Subcutaneous abdominal adipose tissue (tissue), 5 donors: ENCODE measurements at regions not wholly inside any gene's neighbourhood (a gene's known extent, or its start where the extent isn't known, plus 50 kb on each side); places are given as distances from the start of the nearest gene placed in this dataset.

Experiments
- H3K27ac ChIP-seq: one replicate; pipeline ENCODE4 v1.7.0; 2013; ENCODE audit warnings: low read depth, mild to moderate bottlenecking, inconsistent platforms, low read length, moderate library complexity
- H3K27me3 ChIP-seq, 5 donors: one replicate each; pipeline ENCODE4 v1.7.0; 2013; ENCODE audit warnings: low read length in 5 of 5, inconsistent platforms in 1 of 5; ENCODE audit not compliant: control insufficient read depth in 5 of 5, insufficient read depth in 4 of 5
- H3K36me3 ChIP-seq, 5 donors: one replicate each; pipeline ENCODE4 v1.7.0; 2013; ENCODE audit warnings: low read length in 5 of 5; ENCODE audit not compliant: control insufficient read depth in 5 of 5, insufficient read depth in 5 of 5
- H3K4me1 ChIP-seq, 5 donors: one replicate each; pipeline ENCODE4 v1.7.0; 2013; ENCODE audit warnings: low read length in 5 of 5, mild to moderate bottlenecking in 3 of 5, moderate library complexity in 1 of 5; ENCODE audit not compliant: control insufficient read depth in 5 of 5, insufficient read depth in 5 of 5
- H3K4me3 ChIP-seq, 5 donors: one replicate each; pipeline ENCODE4 v1.7.0; 2013; ENCODE audit warnings: low read length in 5 of 5, low read depth in 1 of 5
- H3K9ac ChIP-seq, 5 donors: one replicate each; pipeline ENCODE4 v1.7.0; 2013; ENCODE audit warnings: low read length in 5 of 5, mild to moderate bottlenecking in 4 of 5, moderate library complexity in 3 of 5
- H3K9me3 ChIP-seq, 5 donors: one replicate each; pipeline ENCODE4 v1.7.0; 2013; ENCODE audit warnings: low read length in 5 of 5; ENCODE audit not compliant: control insufficient read depth in 5 of 5
- donor health status: healthy.
- donor health status: healthy.
- donor health status: healthy.
- donor health status: healthy.
- donor health status: healthy.

DNA sequence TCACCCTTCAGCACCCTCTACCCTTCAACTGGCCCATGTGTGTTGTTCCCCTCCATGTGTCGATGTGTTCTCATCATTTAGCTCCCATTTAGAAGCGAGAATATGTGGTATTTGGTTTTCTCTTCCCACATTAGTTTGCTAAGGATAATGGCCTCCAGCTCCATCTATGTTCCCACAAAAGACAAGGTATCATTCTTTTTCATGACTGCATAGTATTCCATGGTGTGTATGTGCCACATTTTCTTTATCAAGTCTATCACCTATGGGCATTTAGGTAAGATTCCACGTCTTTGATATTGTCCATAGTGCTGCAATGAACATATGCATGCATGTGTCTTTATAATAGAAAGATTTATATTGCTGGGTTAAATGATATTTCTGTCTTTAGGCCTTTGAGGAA, 325.1 kb upstream of the ADAMTS16 start:
- H3K27ac ChIP-seq = no peak overlapping the region
- no peak overlapping the region for H3K4me3 ChIP-seq
- H3K9me3 ChIP-seq = no peaks in the 10 kb centered on the region
- no peaks in the 10 kb centered on the region for H3K36me3 ChIP-seq
- no peak overlapping the region for H3K9ac ChIP-seq
- no peaks in the 10 kb centered on the region for H3K27me3 ChIP-seq
- H3K4me1 ChIP-seq = no peaks in the 10 kb centered on the region

DNA sequence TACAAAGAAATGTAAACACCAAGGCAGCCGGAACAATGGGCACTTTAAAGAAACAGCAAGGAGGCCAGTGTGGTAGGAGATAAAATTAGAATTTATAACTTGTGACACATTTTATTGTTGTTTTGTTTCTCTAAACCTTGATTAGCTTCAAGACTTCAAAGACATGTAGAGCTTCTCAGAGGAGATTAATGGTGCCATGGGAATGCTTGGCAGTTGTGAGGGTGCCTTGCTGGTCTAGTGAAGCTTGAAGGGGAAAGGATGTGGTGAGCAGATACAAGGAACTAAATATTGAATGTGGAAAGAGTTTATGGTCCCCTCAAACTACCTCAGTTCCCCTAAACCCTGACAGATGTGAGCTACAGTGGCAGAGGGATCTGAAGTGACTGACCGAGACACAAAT, 322.4 kb upstream of the ADAMTS16 start:
- Histone ChIP-seq H3K27me3 (no peaks in the 10 kb centered on the region), H3K36me3 (no peaks in the 10 kb centered on the region), H3K9ac (no peak overlapping the region), H3K9me3 (no peaks in the 10 kb centered on the region), H3K4me1 (no peaks in the 10 kb centered on the region), H3K27ac (no peak overlapping the region), H3K4me3 (no peak overlapping the region)

- Histone ChIP-seq H3K27ac (no peak overlapping the region), H3K36me3 (no peaks in the 10 kb centered on the region), H3K4me1 (no peaks in the 10 kb centered on the region), H3K4me3 (no peak overlapping the region), H3K27me3 (no peaks in the 10 kb centered on the region), H3K9me3 (no peaks in the 10 kb centered on the region), H3K9ac (no peak overlapping the region)
Observed at GRCh38 chr5:4831325-4831724, 308.8 kb upstream of the ADAMTS16 start.

DNA sequence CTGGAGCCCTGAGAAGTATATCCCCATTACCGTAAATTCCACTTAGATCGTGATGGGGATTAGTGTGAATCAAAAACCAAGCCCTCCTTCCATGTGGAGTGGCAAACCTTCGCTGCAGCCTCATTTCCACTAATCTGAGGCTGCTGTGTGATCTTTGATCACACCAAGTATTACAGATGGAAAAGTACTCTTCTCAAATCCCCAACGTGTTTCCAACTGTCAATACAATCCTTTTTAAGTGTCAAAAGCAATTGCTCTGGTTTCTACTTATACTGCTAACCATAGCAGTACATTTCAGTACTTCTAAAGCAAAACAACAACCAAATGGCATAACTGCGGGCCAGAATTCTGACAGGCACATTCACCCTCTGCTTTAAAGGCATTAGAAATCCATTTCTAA, 307.7 kb upstream of the ADAMTS16 start:
- Histone ChIP-seq H3K9me3 (no peaks in the 10 kb centered on the region), H3K36me3 (no peaks in the 10 kb centered on the region), H3K27me3 (no peaks in the 10 kb centered on the region), H3K9ac (no peak overlapping the region), H3K4me3 (no peak overlapping the region), H3K27ac (no peak overlapping the region), H3K4me1 (no peaks in the 10 kb centered on the region)

DNA sequence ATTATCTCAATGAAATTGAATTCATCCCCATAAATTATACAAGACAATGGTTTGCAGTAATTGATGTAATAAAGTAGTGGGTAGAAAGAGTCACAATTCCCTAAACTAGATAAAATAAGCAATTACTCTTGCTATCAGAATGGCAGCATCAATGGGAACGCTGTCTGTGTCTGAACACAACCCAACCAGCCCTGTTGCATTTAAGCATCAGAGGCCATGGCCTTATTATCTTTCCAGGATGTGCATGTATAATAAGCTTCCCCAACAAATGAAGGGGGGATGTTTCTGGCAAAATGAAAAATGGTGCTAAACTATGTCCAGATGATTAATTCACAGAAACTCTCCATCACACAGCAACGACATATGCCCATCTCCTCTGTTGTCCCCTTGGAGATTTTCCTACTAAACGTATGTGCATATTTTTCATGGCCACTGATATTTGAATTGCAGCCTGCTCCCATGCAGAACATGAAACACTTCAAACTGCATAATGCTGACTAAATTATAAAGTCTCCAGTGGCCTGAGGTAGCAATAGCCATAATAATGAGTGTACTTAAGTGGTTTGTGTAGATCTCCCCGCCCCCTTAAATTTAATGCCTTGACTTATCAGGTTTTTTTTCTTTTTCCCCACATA, 306.9 kb upstream of the ADAMTS16 start:
- H3K4me3 ChIP-seq = no peak overlapping the region

GRCh38 chr5:4837489-4838058, 302.6 kb upstream of the ADAMTS16 start:
- H3K4me1 ChIP-seq = no peaks in the 10 kb centered on the region
- H3K9me3 ChIP-seq = no peaks in the 10 kb centered on the region
- H3K4me3 ChIP-seq = no peak overlapping the region
- H3K36me3 ChIP-seq = no peaks in the 10 kb centered on the region
- H3K9ac ChIP-seq = no peak overlapping the region
- H3K27me3 ChIP-seq = no peaks in the 10 kb centered on the region
- no peak overlapping the region for H3K27ac ChIP-seq

More for the DNA sequence above, 306.9 kb upstream of the ADAMTS16 start:
- Histone ChIP-seq H3K9ac (no peak overlapping the region), H3K9me3 (no peaks in the 10 kb centered on the region), H3K36me3 (no peaks in the 10 kb centered on the region), H3K4me1 (no peaks in the 10 kb centered on the region), H3K27me3 (no peaks in the 10 kb centered on the region), H3K27ac (no peak overlapping the region)

DNA sequence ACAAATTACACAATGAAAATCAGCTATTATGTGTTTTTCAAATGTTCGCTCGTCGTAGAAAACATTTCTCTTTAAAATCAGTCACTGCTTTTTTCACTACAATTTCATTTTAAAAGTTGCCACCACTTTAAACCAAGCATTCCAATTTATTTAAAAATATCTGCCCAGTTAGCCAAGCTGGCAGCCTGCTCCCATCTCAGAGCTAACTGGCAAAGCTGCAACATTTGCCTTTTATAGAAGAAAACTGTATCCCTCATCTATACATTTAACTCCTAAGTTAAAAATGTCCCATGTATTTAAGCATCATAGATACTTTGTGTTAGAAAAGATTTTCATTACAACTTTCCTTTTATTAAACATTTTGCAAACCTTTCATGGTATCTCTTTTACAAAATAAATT, 294.9 kb upstream of the ADAMTS16 start:
- Histone ChIP-seq H3K4me3 (no peak overlapping the region), H3K27me3 (no peaks in the 10 kb centered on the region), H3K9me3 (no peaks in the 10 kb centered on the region), H3K4me1 (no peaks in the 10 kb centered on the region), H3K27ac (no peak overlapping the region), H3K36me3 (no peaks in the 10 kb centered on the region), H3K9ac (no peak overlapping the region)

DNA sequence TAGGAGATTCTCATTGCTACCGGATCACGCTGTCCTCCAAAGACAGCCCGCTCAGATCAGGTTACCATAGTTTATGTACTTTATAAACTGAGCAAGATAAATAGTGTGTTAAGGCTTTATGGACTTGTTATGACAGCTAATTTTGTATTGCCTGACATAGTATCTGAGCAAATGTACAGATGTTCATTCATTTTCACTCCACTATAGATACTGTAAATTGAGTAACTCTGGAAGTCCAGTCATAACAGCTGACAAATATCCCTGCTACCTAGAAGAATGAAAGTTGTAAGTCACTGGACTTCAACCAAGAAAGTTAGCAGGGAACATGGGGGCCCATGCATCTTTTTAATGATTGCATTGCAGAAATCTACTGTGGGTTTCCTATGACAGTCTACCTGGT, 292.4 kb upstream of the ADAMTS16 start:
- peaks cover 0 to 6% (median 3%) of the 10 kb centered on the region in 5 donors for H3K9me3 ChIP-seq
- H3K27ac ChIP-seq = no peak overlapping the region
- H3K27me3 ChIP-seq = no peaks in the 10 kb centered on the region
- H3K9ac ChIP-seq = no peak overlapping the region
- no peaks in the 10 kb centered on the region for H3K4me1 ChIP-seq
- no peaks in the 10 kb centered on the region for H3K36me3 ChIP-seq
- no peak overlapping the region for H3K4me3 ChIP-seq

DNA sequence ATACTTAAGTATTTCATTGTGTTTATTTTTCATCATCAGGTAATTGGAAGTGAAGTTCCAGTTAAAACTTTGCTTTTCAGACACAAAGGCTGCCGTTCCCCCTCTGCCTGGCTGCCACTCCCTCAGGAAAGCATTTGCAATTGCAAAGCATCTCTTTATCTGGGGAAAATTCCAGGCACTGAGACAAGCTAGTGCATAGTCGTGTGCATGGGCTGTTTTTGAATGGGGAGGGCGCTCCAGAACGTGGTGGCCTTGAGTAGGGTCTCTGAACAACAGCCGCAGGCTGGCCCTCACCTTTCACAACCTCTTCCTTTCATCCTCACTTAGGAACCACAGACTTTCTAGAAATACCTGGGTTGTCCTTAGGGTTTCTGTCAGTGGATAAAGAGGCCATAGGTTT, 285.1 kb upstream of the ADAMTS16 start:
- peaks cover 0 to 3% (median 0%) of the 10 kb centered on the region in 5 donors for H3K27me3 ChIP-seq
- H3K9ac ChIP-seq = no peak overlapping the region
- H3K27ac ChIP-seq = no peak overlapping the region
- H3K9me3 ChIP-seq = peaks cover 0 to 6% (median 3%) of the 10 kb centered on the region in 5 donors
- no peak overlapping the region for H3K4me3 ChIP-seq
- no peaks in the 10 kb centered on the region for H3K4me1 ChIP-seq
- no peaks in the 10 kb centered on the region for H3K36me3 ChIP-seq

DNA sequence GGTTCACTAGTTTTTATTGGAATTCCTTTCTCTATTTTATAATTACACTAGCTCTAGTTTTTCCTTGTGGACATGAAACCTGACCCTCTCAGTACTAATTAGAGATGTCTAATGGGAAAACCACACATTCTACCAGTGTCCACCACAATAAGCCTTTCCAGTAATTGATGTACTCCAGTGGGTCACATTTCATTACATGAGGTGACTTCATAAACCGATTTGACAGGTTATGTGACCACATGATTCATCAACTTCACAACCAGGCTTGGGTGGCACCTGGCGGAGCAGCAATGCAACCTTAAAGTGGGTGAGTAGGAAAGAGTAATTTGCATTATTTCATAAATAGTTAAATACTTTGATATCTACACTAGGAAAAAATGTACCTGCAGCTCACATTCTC, 284.2 kb upstream of the ADAMTS16 start:
- Histone ChIP-seq H3K36me3 (no peaks in the 10 kb centered on the region), H3K4me3 (no peak overlapping the region), H3K4me1 (no peaks in the 10 kb centered on the region), H3K9me3 (peaks cover 0 to 4% (median under 1%) of the 10 kb centered on the region in 5 donors), H3K27ac (no peak overlapping the region), H3K27me3 (peaks cover 0 to 3% (median 0%) of the 10 kb centered on the region in 5 donors), H3K9ac (no peak overlapping the region)
